ENCODE measurements at regions not wholly inside any gene's neighbourhood (a gene's known extent, or its start where the extent isn't known, plus 50 kb on each side); places are given as distances from the start of the nearest gene placed in this dataset.

- TF ChIP-seq, protein P1, sequence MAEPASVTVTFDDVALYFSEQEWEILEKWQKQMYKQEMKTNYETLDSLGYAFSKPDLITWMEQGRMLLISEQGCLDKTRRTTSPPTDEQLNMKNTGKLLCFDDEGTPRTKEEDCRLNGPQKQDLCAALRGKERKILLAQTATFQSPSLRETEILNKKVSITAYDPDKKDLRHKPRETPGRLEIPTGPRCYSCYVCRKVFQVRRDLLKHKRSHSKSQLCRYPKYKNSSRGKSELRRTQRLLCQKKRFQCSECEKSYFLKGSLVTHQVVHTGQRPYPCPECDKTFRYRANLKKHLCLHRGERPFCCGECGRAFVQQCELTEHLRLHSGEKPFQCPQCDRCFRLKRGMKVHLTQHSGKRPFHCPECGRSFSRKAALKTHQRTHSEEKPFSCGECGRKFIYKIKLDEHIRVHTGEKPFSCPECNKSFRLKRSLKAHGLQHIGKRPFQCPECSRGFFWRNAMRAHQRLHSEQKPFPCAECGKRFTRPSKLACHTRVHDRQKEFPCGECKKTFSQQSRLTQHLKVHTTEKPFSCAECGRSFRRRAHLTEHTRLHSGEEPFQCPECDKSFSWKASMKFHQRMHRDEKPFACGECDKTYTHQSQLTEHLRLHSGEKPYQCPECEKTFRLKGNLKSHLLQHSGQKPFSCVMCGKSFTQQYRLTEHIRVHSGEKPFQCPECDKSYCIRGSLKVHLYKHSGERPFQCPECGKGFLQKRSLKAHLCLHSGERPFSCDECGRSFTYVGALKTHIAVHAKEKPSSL (CRISPR knock-in tag; conservative IDR thresholded peaks at IDR 0.05), result no peak
- TF ChIP-seq ATF6 (CRISPR knock-in tag; IDR thresholded peaks at IDR 0.05) (no peak), CREM (CRISPR knock-in tag; IDR thresholded peaks at IDR 0.05) (no peak), HMGA2 (CRISPR knock-in tag; IDR thresholded peaks at IDR 0.05) (no peak), PREB (CRISPR knock-in tag; IDR thresholded peaks at IDR 0.05; ENCODE audit: borderline replicate concordance) (no peak)
- TF ChIP-seq, protein P2, sequence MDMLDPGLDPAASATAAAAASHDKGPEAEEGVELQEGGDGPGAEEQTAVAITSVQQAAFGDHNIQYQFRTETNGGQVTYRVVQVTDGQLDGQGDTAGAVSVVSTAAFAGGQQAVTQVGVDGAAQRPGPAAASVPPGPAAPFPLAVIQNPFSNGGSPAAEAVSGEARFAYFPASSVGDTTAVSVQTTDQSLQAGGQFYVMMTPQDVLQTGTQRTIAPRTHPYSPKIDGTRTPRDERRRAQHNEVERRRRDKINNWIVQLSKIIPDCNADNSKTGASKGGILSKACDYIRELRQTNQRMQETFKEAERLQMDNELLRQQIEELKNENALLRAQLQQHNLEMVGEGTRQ (CRISPR knock-in tag; IDR thresholded peaks at IDR 0.05), result no peak
These were observed 76.5 kb upstream of the SNX19 start (continued) for GRCh38 chr11:130992788-130993187.

- H3K36me3 Mint-ChIP-seq, result no peaks in the 10 kb centered on the region
- H3K4me3 Mint-ChIP-seq, result no peak overlapping the region
- peaks cover 14% of the 10 kb centered on the region for H3K27me3 Mint-ChIP-seq (ENCODE audit: low read depth)
- TF ChIP-seq AFF4 (CRISPR knock-in tag; IDR thresholded peaks at IDR 0.05; ENCODE audit: borderline replicate concordance) (no peak), ZNF263 (CRISPR knock-in tag; IDR thresholded peaks at IDR 0.05; ENCODE audit: low read depth) (no peak), CBFB (CRISPR knock-in tag; IDR thresholded peaks at IDR 0.05; ENCODE audit: low read depth) (no peak), EMX1 (CRISPR knock-in tag; IDR thresholded peaks at IDR 0.05) (no peak), NR3C1 (CRISPR knock-in tag; conservative IDR thresholded peaks at IDR 0.05; ENCODE audit: low read depth) (no peak)
- TF ChIP-seq, protein P3, sequence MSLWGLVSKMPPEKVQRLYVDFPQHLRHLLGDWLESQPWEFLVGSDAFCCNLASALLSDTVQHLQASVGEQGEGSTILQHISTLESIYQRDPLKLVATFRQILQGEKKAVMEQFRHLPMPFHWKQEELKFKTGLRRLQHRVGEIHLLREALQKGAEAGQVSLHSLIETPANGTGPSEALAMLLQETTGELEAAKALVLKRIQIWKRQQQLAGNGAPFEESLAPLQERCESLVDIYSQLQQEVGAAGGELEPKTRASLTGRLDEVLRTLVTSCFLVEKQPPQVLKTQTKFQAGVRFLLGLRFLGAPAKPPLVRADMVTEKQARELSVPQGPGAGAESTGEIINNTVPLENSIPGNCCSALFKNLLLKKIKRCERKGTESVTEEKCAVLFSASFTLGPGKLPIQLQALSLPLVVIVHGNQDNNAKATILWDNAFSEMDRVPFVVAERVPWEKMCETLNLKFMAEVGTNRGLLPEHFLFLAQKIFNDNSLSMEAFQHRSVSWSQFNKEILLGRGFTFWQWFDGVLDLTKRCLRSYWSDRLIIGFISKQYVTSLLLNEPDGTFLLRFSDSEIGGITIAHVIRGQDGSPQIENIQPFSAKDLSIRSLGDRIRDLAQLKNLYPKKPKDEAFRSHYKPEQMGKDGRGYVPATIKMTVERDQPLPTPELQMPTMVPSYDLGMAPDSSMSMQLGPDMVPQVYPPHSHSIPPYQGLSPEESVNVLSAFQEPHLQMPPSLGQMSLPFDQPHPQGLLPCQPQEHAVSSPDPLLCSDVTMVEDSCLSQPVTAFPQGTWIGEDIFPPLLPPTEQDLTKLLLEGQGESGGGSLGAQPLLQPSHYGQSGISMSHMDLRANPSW (CRISPR knock-in tag; conservative IDR thresholded peaks at IDR 0.05; ENCODE audit: low read depth), result no peak
- TF ChIP-seq, protein P4, sequence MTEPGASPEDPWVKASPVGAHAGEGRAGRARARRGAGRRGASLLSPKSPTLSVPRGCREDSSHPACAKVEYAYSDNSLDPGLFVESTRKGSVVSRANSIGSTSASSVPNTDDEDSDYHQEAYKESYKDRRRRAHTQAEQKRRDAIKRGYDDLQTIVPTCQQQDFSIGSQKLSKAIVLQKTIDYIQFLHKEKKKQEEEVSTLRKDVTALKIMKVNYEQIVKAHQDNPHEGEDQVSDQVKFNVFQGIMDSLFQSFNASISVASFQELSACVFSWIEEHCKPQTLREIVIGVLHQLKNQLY (CRISPR knock-in tag; IDR thresholded peaks at IDR 0.05), result no peak
- TF ChIP-seq, protein P5, sequence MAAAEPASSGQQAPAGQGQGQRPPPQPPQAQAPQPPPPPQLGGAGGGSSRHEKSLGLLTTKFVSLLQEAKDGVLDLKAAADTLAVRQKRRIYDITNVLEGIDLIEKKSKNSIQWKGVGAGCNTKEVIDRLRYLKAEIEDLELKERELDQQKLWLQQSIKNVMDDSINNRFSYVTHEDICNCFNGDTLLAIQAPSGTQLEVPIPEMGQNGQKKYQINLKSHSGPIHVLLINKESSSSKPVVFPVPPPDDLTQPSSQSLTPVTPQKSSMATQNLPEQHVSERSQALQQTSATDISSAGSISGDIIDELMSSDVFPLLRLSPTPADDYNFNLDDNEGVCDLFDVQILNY (CRISPR knock-in tag; IDR thresholded peaks at IDR 0.05), result no peak
- DNase-seq (ENCODE audit: low spot score) (no peak), ATAC-seq (no peak)
- POLR2A ChIA-PET, result no interaction called here
- no peak overlapping the region for H3K27ac Mint-ChIP-seq
- H3K9me3 Mint-ChIP-seq, result peaks cover 6% of the 10 kb centered on the region; the same call in 1 of the 2 replicates
- CTCF ChIA-PET, result interaction anchor here (1.0 to 1.5 kb wide), 2 partner anchors 31 to 41 kb away, joined by 3 to 5 read pairs; no protein-coding TSS in a partner anchor
- no peaks in the 10 kb centered on the region for H3K4me1 Mint-ChIP-seq
These were observed 77.8 kb upstream of the SNX19 start for GRCh38 chr11:130994043-130994442.
